Stomach (tissue), 8 donors: ENCODE measurements at regions not wholly inside any gene's neighbourhood (a gene's known extent, or its start where the extent isn't known, plus 50 kb on each side); places are given as distances from the start of the nearest gene placed in this dataset.

Source experiments
- DNase-seq, 2 donors: peaks; one replicate each; pipeline versions ENCODE4 v3.0.0 to v3.0.0-alpha.2; 2013 to 2019
- H3K27ac ChIP-seq, 5 donors: fragments of 200-600 bp in 4 of 5; sonication (generic) in 4 of 5; one replicate each; pipeline ENCODE4 v1.5.1; 2013 to 2019; ENCODE audit warnings: mild to moderate bottlenecking in 1 of 5, moderate library complexity in 1 of 5
- H3K27me3 ChIP-seq, 3 donors: fragments of 200-600 bp; sonication (generic); one replicate each; pipeline ENCODE4 v1.5.1; 2017 to 2019; ENCODE audit warnings: mixed run types in 1 of 3
- H3K36me3 ChIP-seq, 4 donors: fragments of 200-600 bp; sonication (generic); 1 replicate in 3 of 4; 2 replicates in 1 of 4; pipeline ENCODE4 v1.5.1; 2016 to 2019
- H3K4me1 ChIP-seq, 4 donors: fragments of 200-600 bp; sonication (generic); one replicate each; pipeline ENCODE4 v1.5.1; 2016 to 2019
- H3K4me3 ChIP-seq, 4 donors: fragments of 200-600 bp; sonication (generic) in 3 of 4; one replicate each; pipeline ENCODE4 v1.5.1; 2016 to 2019; ENCODE audit warnings: mild to moderate bottlenecking in 1 of 4
- H3K9me3 ChIP-seq, 4 donors: fragments of 200-600 bp; sonication (generic); one replicate each; pipeline ENCODE4 v1.5.1; 2016 to 2019
- CTCF ChIP-seq, 7 experiments: fragments of 450-650 bp in 4 of 7; fragments of 200-600 bp in 3 of 7; sonication (generic) in 3 of 7; IDR thresholded peaks; one replicate each; pipeline ENCODE4 v1.5.1; 2016 to 2019; ENCODE audit warnings: antibody characterized with exemption in 7 of 7, control low read depth in 2 of 7, mild to moderate bottlenecking in 1 of 7
- EP300 ChIP-seq: sonication (generic); formaldehyde crosslinking; IDR thresholded peaks from one replicate; pipeline ENCODE4 v1.6.1; 2017; ENCODE audit warnings: antibody characterized with exemption
- POLR2A ChIP-seq, 4 donors: fragments of 450-650 bp; IDR thresholded peaks; one replicate each; pipeline ENCODE4 v1.6.1; 2016; ENCODE audit warnings: antibody characterized with exemption in 4 of 4, control low read depth in 2 of 4, mild to moderate bottlenecking in 1 of 4, moderate library complexity in 1 of 4
- POLR2AphosphoS5 ChIP-seq, 3 donors: sonication (generic); formaldehyde crosslinking; IDR thresholded peaks; one replicate each; pipeline ENCODE4 v1.6.1; 2016; ENCODE audit warnings: antibody characterized with exemption in 3 of 3
- WGBS, 5 donors: extraction: QIAGEN DNeasy Blood & Tissue Kit in 3 of 5; methylation state at CpG; one replicate each; pipeline versions ENCODE4 v1.1.5 to v1.1.7; 2013 to 2018; 5-methylcytosine and 5-hydroxymethylcytosine counted together
- intact Hi-C: fragments of 100-400 bp; cut with DNase I; formaldehyde crosslinking; loops from one replicate; pipeline ENCODE4 v1.15.1; 2023; ENCODE audit warnings: low total_unique reads
- donor health status: healthy with polysubstance abuse.
- donor health status: Bipolar disorder and iron deficiency.
- donor health status: healthy.

DNA sequence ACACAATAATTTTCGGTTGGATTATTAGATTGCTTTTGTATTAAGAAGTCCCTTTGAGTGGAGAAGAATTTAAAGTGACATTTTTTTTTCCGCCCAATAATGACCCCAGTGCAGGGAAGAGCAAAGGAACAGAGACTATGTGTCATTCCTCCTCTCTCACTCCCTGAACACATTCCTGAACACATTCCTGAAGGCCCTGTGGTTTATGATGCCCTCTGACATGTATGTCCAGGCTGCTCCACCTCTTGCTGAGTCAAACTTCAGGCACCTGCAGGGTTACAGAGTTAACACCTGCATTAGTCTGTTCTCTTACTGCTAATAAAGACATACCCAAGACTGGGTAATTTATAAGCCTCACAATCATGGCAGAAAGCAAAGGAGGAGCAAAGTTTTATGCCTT is 704.0 kb upstream of the LRRN3 start:
- intact Hi-C loops, result no loop called here
- Histone ChIP-seq H3K27me3 (no peaks in the 10 kb centered on the region), H3K4me3 (no peak overlapping the region), H3K36me3 (no peaks in the 10 kb centered on the region), H3K27ac (no peak overlapping the region), H3K9me3 (no peaks in the 10 kb centered on the region), H3K4me1 (no peaks in the 10 kb centered on the region)
- WGBS, 5 donors, result 38 to 65% (median 45%) methylated on average over 2 of the region's 2 CpGs
- TF ChIP-seq CTCF (IDR thresholded peaks at IDR 0.05) (no peak), POLR2AphosphoS5 (IDR thresholded peaks at IDR 0.05) (no peak), EP300 (no peak), POLR2A (IDR thresholded peaks at IDR 0.05) (no peak)
- DNase-seq, result peak in 1 of 2 donors; percentile 13

DNA sequence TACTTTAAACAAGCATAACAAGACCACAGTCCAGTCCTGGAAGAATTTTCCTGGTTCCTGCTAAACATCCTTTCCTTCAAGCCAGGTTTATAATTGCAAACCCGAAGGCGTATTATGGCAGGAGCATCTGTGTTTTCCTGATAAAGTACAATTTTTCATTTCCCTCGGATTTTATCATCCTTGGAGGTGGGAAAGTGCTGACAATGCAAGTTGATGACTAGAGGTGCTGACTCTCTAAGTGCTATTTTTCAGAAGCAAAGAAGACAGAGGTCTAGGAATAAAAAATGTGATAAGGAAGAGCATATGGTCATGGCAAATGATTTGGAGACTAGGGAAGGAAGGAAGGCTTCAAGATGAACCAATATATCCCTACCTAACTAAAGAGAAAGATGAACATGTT is 703.2 kb upstream of the LRRN3 start:
- DNase-seq, result no peak
- Histone ChIP-seq H3K27ac (no peak overlapping the region), H3K27me3 (no peaks in the 10 kb centered on the region), H3K9me3 (no peaks in the 10 kb centered on the region), H3K36me3 (no peaks in the 10 kb centered on the region), H3K4me3 (no peak overlapping the region), H3K4me1 (no peaks in the 10 kb centered on the region)
- 36 to 90% (median 86%) methylated on average over 3 of the region's 3 CpGs for WGBS, 5 donors
- intact Hi-C loops, result no loop called here
- TF ChIP-seq POLR2AphosphoS5 (IDR thresholded peaks at IDR 0.05), result no peak
- no peak for TF ChIP-seq POLR2A (IDR thresholded peaks at IDR 0.05)
- no peak for TF ChIP-seq CTCF (IDR thresholded peaks at IDR 0.05)
- no peak for TF ChIP-seq EP300

DNA sequence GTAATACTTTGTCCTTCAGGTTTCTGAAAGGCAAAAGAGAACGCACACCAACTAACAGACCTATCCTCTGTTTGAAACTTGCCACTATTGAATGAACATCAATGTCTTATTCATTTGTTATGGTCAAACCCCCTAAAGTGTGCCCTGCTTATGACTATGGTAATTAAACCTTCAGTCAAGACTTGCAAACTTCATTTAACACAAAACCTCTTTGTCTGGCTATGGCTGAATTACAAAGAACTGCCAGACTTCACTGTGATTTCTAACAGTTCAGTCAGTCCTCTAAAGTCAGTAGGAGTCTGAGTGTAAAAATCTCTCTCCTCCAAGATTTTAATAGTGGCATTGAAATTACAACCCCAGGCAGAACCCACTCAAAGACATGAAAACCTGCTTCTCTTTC is 702.5 kb upstream of the LRRN3 start:
- Histone ChIP-seq H3K36me3 (no peaks in the 10 kb centered on the region), H3K27ac (no peak overlapping the region), H3K4me1 (no peaks in the 10 kb centered on the region), H3K4me3 (no peak overlapping the region), H3K27me3 (no peaks in the 10 kb centered on the region), H3K9me3 (no peaks in the 10 kb centered on the region)
- no peak for DNase-seq
- TF ChIP-seq POLR2AphosphoS5 (IDR thresholded peaks at IDR 0.05) (no peak), POLR2A (IDR thresholded peaks at IDR 0.05) (no peak), CTCF (IDR thresholded peaks at IDR 0.05) (no peak), EP300 (no peak)
- intact Hi-C loops, result no loop called here
- 77 to 95% (median 94%) methylated on average over 1 of the region's 1 CpG for WGBS, 5 donors

- TF ChIP-seq EP300, result no peak
- no peak for TF ChIP-seq POLR2A (IDR thresholded peaks at IDR 0.05)
- no peak for TF ChIP-seq CTCF (IDR thresholded peaks at IDR 0.05)
- TF ChIP-seq POLR2AphosphoS5 (IDR thresholded peaks at IDR 0.05), result no peak
- intact Hi-C loops, result no loop called here
- H3K4me3 ChIP-seq, result no peak overlapping the region
- H3K4me1 ChIP-seq, result no peaks in the 10 kb centered on the region
- H3K27ac ChIP-seq, result no peak overlapping the region
- H3K36me3 ChIP-seq, result no peaks in the 10 kb centered on the region
- no peaks in the 10 kb centered on the region for H3K9me3 ChIP-seq
- no peak for DNase-seq
- H3K27me3 ChIP-seq, result no peaks in the 10 kb centered on the region
Measured at GRCh38 chr7:110396021-110396420, 694.9 kb upstream of the LRRN3 start.
